DND-41 (cell line): ENCODE measurements at regions not wholly inside any gene's neighbourhood (a gene's known extent, or its start where the extent isn't known, plus 50 kb on each side); places are given as distances from the start of the nearest gene placed in this dataset.

Experiments
- ATAC-seq: fragments of 200-7000 bp; cut with Tn5 transposase; 3 replicates; pipeline ENCODE4 v1.9.1; 2021; ENCODE audit warnings: low read depth; ENCODE audit not compliant: insufficient read depth
- DNase-seq: peaks from one replicate; pipeline ENCODE4 v3.0.0-alpha.2; 2020
- H2AFZ ChIP-seq: 2 replicates; pipeline ENCODE4 v1.6.0; 2012; ENCODE audit warnings: low read depth, low read length
- H3K27ac ChIP-seq: 2 replicates; pipeline ENCODE4 v1.5.1; 2012; ENCODE audit warnings: low read length, inconsistent platforms
- H3K27me3 ChIP-seq: fragments of 200-600 bp; sonication (generic); 2 replicates; pipeline ENCODE4 v1.6.0; 2012; ENCODE audit warnings: low read length, mild to moderate bottlenecking, inconsistent platforms; ENCODE audit not compliant: insufficient read depth, poor library complexity
- H3K36me3 ChIP-seq: 2 replicates; pipeline ENCODE4 v1.5.1; 2012; ENCODE audit warnings: low read length, inconsistent platforms; ENCODE audit not compliant: insufficient read depth
- H3K4me1 ChIP-seq: 2 replicates; pipeline ENCODE4 v1.5.1; 2012; ENCODE audit warnings: mild to moderate bottlenecking, low read length; ENCODE audit not compliant: insufficient read depth
- H3K4me2 ChIP-seq: 2 replicates; pipeline ENCODE4 v1.6.0; 2012; ENCODE audit warnings: mild to moderate bottlenecking, moderate library complexity, low read length, inconsistent platforms; ENCODE audit not compliant: insufficient read depth
- H3K4me3 ChIP-seq, 2 experiments: fragments of 200-600 bp in 1 of 2; shearing (Covaris generic) in 1 of 2; 2 replicates each; pipeline ENCODE4 v1.5.1; 2012 to 2016; ENCODE audit warnings: inconsistent platforms in 2 of 2, low read length in 2 of 2, mild to moderate bottlenecking in 2 of 2, low read depth in 1 of 2, moderate library complexity in 1 of 2
- H3K79me2 ChIP-seq: 2 replicates; pipeline ENCODE4 v1.6.0; 2012; ENCODE audit warnings: low read length, inconsistent platforms; ENCODE audit not compliant: insufficient read depth
- H3K9ac ChIP-seq: 2 replicates; pipeline ENCODE4 v1.6.0; 2012; ENCODE audit warnings: low read depth, mild to moderate bottlenecking, inconsistent platforms, low read length, moderate library complexity
- H3K9me3 ChIP-seq: 2 replicates; pipeline ENCODE4 v1.5.1; 2012; ENCODE audit warnings: low read length, moderate library complexity, mild to moderate bottlenecking, inconsistent platforms; ENCODE audit not compliant: insufficient read depth, severe bottlenecking
- H4K20me1 ChIP-seq: 2 replicates; pipeline ENCODE4 v1.6.0; 2012; ENCODE audit warnings: low read length; ENCODE audit not compliant: insufficient read depth
- CTCF ChIP-seq: IDR thresholded peaks from 2 replicates; pipeline ENCODE4 v1.5.1; 2012; ENCODE audit warnings: borderline replicate concordance, low read length, moderate library complexity, mild to moderate bottlenecking; ENCODE audit not compliant: poor library complexity, severe bottlenecking; ENCODE audit errors: extremely low read depth
- EZH2 ChIP-seq: IDR thresholded peaks from 3 replicates; pipeline ENCODE4 v1.6.1; 2012; ENCODE audit warnings: borderline replicate concordance, low read depth, mild to moderate bottlenecking, moderate library complexity, low read length, inconsistent platforms; ENCODE audit not compliant: severe bottlenecking

- no peak overlapping the region for H3K9ac ChIP-seq
- H3K79me2 ChIP-seq = peaks cover 21% of the 10 kb centered on the region
- H3K4me2 ChIP-seq = no peak overlapping the region
- peaks cover 48% of the 10 kb centered on the region for H3K4me1 ChIP-seq
- no peak for DNase-seq
- no peaks in the 10 kb centered on the region for H3K27me3 ChIP-seq
- ATAC-seq = no peak
- TF ChIP-seq CTCF = no peak
- no peak for TF ChIP-seq EZH2
- no peaks in the 10 kb centered on the region for H4K20me1 ChIP-seq
- no peak overlapping the region for H2AFZ ChIP-seq
- no peaks in the 10 kb centered on the region for H3K9me3 ChIP-seq
- H3K36me3 ChIP-seq = peaks cover 33% of the 10 kb centered on the region
- peak overlapping the region; percentile 49 for H3K27ac ChIP-seq
- H3K4me3 ChIP-seq = no peak overlapping the region
Observed at GRCh38 chr6:144580039-144580438, 294.9 kb downstream of the UTRN start.

DNA sequence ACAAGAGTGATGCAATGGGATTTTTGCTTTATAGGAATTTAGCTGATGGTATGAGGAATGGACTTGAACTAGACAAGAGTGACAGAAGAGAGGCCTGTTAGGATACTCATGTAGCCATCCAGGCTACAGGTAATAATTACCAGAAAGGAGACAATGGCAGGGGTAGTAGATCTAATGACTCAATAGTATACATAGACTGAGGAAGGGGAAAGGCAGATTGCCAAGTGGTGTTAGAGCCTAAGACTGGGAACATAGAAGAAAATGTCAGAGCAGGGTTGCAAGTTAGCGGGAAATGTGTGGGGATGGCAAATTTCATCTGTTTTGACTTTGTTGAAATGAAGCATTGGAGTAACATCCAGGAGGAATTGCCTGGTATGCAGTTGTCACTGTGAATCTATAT is 295.6 kb downstream of the UTRN start:
- Histone ChIP-seq H3K4me2 (no peak overlapping the region), H3K27ac (peak overlapping the region; percentile 50; the same call in 1 of the 2 replicates), H3K36me3 (peaks cover 33% of the 10 kb centered on the region), H3K9ac (no peak overlapping the region), H4K20me1 (no peaks in the 10 kb centered on the region), H3K4me1 (peaks cover 48% of the 10 kb centered on the region), H3K79me2 (peaks cover 29% of the 10 kb centered on the region), H3K9me3 (no peaks in the 10 kb centered on the region), H3K27me3 (no peaks in the 10 kb centered on the region), H3K4me3 (no peak overlapping the region), H2AFZ (no peak overlapping the region)
- no peak for ATAC-seq
- TF ChIP-seq CTCF (no peak), EZH2 (no peak)
- no peak for DNase-seq

DNA sequence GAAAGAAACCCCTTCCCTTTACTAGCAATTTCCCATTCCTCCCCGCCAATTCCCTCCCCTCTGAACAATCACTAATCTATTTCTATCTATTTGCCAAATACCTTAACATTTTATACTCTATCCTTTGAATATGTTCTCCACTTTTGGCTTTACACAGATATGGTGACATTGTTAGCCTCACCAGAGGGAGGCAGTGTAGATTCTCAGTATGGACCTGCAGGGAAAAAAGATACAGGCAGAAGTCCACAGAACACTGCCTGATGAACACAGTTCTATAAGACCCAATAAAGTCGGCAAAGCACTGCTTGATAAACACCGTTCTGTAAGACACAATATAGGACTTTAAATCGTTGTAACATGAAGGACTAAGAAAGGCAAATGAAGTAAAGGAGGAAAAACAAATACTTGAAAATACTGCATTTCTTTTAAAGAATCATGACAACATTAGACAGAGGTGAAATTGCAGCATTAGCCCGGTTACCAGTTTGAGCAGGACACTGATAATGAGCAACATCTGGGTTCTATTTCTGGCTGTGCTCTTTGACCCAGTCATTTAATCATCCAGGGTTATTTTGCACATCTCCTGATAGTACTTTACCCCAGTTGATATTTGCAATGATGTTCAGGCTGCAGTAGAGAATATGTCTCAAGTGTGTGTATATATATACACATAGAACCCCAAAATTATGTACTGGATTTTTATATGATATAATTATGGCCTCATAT is 296.8 kb downstream of the UTRN start:
- peak overlapping the region; percentile 64 for H3K9ac ChIP-seq
- H3K4me2 ChIP-seq = peak overlapping the region; percentile 89
- H3K79me2 ChIP-seq = peaks cover 39% of the 10 kb centered on the region
- no peaks in the 10 kb centered on the region for H4K20me1 ChIP-seq
- H3K4me3 ChIP-seq = peak overlapping the region in 1 of 2 experiments; percentile 53; a peak in 2 of 4 replicates
- no peaks in the 10 kb centered on the region for H3K27me3 ChIP-seq
- DNase-seq = peak; percentile 62
- no peak for TF ChIP-seq EZH2
- peak; percentile 88 for TF ChIP-seq CTCF
- peaks cover 58% of the 10 kb centered on the region for H3K4me1 ChIP-seq
- ATAC-seq = peak; percentile 29; the same call in 2 of the 3 replicates
- H2AFZ ChIP-seq = no peak overlapping the region
- peak overlapping the region; percentile 90 for H3K27ac ChIP-seq
- no peaks in the 10 kb centered on the region for H3K9me3 ChIP-seq
- H3K36me3 ChIP-seq = peaks cover 29% of the 10 kb centered on the region
